ENCODE measurements at regions not wholly inside any gene's neighbourhood (a gene's known extent, or its start where the extent isn't known, plus 50 kb on each side); places are given as distances from the start of the nearest gene placed in this dataset.
"Not testable (repeated sequence)": the region's sequence is repeated elsewhere in the genome, so short reads cannot be mapped to it uniquely, and the experiment has no call there.

- not testable (repeated sequence) for TF ChIP-seq CTCF (conservative IDR thresholded peaks at IDR 0.05 in 1 of 2, IDR thresholded peaks at IDR 0.05 in 1 of 2; ENCODE audit: extremely low read depth in 1 of 2, insufficient read depth in 1 of 2, low read depth in 1 of 2, low read length in 2 of 2); EZH2 (IDR thresholded peaks at IDR 0.05; ENCODE audit: borderline replicate concordance, low read length)
Observed at GRCh38 chr19:14279270-14279669, 73.3 kb upstream of the ADGRL1 start.
